Fibroblast of the conjunctiva (primary cell): ENCODE measurements at regions not wholly inside any gene's neighbourhood (a gene's known extent, or its start where the extent isn't known, plus 50 kb on each side); places are given as distances from the start of the nearest gene placed in this dataset.
A peak's percentile ranks its signal among the peaks of the same experiment; 100 is the strongest.

Experiments
- DNase-seq: peaks from one replicate; pipeline ENCODE4 v3.0.0-alpha.2; 2010; ENCODE audit warnings: low read depth

DNA sequence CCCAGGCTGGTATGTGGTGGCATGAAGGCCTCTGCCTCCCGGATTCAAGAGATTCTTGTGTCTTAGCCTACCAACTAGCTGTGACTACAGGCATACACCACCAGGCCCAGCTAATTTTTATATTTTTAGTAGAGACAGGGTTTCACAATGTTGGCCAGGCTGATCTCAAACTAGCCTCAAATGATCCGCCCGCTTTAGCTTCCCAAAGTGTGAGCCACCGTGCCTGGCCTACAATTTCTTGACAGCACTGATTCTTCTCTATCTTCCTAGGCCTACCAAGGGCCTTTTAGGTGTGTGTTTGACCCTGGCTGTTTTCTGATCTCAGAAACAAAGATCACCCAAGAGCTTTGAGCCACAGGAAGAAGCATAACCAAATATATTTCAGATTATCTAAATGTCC is 540.8 kb upstream of the ADAMTS5 start:
- DNase-seq: no peak

DNA sequence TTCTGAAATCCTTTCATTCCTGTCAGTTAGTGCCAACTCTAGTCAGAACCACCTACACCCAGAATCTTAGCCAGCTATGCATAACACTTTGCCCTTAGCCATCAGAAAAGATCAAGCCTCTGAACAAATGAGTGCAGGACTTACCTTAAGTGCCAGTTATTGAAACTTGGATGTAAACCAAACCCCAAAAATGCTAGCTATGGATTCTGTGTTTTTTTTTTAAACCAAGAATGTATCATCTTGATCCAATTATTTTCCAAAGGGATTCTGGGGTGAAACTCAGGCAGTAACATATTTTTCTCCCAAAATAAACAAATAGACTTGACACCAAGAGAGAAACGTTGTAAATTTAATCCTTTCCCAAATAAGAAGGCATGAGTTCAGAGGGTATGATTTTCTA is 538.6 kb upstream of the ADAMTS5 start:
- peak; percentile 44 for DNase-seq

DNA sequence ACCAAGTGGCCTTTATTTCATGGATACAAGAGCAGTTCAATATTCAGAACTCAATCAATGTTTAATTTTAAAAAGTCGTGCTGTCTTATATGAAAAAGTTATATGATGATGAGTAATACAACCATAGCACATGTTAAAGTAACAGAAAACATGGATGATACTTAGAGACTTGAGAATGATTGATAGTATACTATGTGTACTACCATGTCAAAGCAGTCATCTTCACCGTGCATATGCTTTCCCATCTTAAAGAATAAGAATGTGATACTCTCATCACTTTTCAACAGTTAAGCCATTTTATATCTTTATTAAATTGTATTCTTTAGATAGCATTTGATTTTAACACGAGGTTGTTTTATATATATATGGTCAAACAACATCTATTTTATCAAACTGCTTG is 535.9 kb upstream of the ADAMTS5 start:
- DNase-seq: no peak

DNA sequence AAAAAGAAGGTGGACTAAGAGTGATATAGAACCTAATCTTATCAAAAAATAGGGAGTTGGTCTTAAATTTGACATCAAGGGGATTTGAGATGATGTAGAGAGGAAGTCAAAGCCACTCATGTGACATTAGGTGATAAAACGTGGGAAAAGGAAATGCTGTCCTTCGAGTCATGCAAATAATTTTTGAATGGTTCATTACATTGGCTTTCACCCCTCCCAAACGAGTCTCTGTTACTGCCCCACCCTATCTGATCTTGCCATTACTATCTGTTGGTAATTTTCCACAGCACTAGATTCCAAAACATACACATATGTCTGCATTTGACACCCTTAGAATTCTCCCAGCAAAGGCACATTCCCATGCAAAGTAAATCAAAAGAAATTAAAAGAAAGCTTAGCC is 531.1 kb upstream of the ADAMTS5 start:
- DNase-seq: no peak

DNA sequence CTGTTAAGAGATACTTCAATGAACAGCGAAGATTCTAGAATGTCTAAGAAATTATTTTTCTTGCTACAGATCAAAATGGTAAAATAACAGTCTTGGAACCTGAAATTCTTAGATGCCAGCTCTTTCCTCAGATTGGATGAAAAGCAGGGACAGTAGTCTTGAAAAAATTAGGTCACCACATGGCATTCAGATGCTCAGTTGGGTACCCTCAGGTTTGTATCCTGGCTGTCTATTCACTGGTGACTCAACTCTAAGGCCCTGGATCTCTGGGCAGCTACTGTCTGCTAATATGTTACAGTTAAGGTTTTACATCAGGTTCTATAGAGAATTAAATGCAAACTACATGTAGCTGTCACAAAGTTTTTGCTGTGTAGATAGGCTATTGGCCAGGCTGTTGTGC is 528.9 kb upstream of the ADAMTS5 start:
- no peak for DNase-seq

- no peak for DNase-seq
Observed at GRCh38 chr21:27493542-27493941, 526.7 kb upstream of the ADAMTS5 start.

DNA sequence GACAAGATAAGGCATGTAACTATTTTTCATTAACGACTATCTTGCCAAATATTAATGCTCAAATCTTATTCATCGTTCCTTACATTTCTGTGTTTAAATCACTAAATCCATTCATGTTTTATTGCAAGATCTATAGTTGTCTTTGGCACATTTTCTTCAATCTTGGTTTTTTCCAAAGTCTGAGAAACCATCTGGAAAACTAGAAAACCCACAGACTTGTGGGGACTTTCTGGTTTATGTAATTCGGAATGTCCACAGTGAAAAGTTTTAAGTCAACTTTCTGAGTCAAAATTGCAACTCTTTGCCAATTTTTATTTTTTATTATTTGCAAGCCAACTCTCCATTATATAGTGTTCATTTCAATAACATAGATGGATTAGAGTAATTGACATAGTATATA is 520.8 kb upstream of the ADAMTS5 start:
- no peak for DNase-seq

DNA sequence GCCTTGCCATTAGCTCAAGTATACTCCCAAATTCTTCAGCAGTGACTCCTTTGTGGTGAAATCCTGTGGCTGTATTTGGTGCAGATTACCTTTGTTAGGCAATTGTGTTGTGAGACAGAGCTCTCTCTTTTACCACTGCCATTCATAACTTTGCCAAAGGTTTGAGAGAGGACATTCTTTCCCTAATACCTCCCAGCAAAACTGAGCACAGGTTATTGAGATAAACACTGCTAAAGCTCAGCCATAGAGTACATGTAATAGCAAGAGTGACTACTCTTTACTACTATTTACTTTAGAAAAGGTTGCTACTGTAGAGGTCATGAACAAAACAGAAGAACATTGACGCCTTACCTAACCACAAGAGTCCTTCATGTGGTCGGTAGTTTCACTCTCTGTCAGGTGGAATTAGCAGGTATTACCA is 514.0 kb upstream of the ADAMTS5 start:
- DNase-seq: no peak

DNA sequence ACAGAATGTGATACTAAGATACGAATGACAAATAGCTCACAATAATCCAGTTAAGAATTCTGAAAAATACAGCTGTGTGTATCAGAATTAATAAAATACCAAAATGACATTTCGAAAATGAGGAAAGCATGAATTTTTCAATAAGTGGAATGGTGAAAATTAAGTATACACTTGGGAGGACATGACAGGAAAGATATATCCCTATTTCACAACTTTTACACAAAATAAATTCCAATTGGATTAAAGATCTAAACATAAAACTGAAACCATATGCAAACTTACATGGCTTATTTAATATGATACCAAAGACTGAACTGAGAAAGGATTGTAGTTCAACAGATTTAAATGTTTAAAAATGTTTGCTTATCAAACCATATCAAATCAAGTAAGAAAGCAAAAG is 510.4 kb upstream of the ADAMTS5 start:
- DNase-seq: peak; percentile 14

GRCh38 chr21:27476696-27477095 is 509.8 kb upstream of the ADAMTS5 start:
- DNase-seq: peak; percentile 52

DNA sequence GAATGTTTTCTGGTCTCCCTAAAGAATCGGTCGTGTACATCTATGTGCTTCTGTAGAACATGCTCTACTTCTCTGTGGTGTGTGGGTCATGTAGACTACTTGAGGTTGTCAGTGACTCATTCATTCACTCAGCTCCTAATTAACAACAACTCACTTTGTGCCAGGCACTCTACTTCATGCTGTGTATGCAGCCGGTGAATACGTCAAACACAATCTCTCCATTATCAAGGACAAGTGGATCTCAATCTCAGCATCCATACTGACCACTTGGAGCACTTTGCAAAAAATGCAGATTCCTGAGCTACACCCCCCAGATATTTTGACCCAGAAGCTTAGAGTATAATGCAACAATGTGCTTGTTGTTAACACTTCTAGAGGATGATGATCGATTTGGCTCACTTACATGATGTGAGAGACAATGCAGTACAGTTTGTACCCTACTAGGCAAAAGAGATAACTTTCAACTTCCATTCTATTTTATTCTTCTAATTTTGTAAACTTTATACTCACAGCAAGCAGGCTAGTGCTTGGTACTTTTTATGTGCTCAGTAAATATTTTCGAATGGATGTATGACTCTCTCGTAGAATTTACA is 508.6 kb upstream of the ADAMTS5 start:
- DNase-seq: no peak

DNA sequence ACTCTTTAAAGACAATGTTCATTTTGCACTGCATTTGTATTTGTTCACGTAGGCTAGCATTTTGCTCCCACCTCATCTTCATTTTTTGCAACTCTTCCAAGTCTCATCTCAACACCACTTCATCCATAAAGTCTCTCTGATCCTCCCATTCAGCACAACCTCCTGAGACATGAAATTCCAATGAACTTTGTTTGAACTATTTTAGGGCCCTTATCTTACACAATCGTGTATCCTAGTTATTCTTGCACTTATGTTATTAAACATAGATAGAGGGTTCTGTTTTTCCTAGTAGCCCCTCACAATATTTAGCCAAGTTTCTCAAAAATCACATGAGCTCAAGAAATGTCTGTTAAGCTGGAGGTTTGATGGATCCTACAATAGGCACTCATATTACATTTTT is 500.5 kb upstream of the ADAMTS5 start:
- DNase-seq: no peak

- DNase-seq: no peak
Observed at GRCh38 chr21:27466140-27466539, 499.3 kb upstream of the ADAMTS5 start.

DNA sequence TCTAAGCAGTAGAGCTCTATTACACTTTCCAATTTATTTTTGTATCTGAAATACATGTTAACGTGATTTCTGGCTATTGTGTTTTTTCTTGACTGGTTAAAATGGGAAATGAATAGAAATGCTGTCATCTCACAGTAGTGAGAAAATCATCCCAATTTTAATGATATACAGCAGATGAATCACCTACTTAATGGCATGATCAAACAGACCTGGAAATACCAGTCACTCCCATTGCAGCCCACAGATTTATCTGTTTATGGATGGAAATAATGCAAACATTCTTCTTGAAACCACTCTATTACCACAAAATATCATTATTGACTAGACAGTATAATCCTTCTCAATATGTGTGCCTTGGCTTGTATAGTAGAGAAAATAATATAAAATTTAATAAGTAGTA is 497.8 kb upstream of the ADAMTS5 start:
- DNase-seq: no peak

DNA sequence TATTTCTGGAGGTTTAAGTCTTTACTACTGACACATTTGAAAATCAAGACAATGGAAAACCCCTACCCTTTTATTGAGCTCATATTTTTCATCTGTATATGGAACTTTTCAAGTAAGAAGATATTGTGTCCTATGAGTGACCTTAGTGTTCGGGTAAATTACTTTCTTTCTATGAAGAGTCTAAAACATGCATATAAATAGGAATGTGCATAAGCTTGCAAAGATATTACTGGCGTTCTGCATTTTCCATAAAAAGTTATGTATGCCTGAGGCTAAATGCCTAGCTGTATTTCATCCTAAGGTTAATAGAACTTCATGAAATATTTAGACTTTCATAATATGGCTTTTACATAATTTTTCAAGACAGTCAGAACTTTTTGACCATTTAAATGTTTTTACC is 495.8 kb upstream of the ADAMTS5 start:
- DNase-seq: no peak

- DNase-seq: no peak
Observed at GRCh38 chr21:27454234-27454633, 487.3 kb upstream of the ADAMTS5 start.

GRCh38 chr21:27451116-27451515 is 484.2 kb upstream of the ADAMTS5 start:
- no peak for DNase-seq

- no peak for DNase-seq
Observed at GRCh38 chr21:27450216-27450615, 483.3 kb upstream of the ADAMTS5 start.

GRCh38 chr21:27448960-27449359 is 482.1 kb upstream of the ADAMTS5 start:
- DNase-seq: no peak

- no peak for DNase-seq
Observed at GRCh38 chr21:27447843-27448242, 481.0 kb upstream of the ADAMTS5 start.

DNA sequence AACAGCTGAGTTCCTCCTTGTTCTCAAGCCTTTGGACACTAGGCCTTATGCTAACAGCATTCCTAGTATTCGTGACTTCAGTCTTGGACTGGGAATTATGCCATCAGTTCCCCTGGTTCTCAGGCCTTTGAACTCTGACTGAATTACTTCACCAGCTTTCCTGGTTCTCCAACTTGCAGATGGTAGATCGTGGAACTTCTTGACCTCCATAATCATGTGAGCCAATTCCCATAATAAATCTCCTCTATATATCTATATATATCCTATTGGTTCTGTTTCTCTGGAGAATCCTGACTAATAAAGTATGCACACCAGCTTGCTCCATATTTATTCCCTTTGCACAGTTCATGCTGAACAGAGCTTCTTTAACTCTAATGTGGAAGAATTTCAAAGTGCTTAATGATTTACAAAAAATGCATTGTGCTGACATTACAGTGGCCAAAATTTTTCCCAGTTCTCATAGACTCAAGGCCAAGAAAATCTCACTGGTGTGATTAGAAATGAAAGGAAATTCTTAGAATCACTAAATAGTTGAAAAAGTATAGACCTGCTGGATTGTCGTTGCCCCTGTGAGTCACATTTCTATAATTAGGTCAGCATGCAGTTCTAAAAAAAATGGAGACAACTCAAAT is 462.9 kb upstream of the ADAMTS5 start:
- no peak for DNase-seq

GRCh38 chr21:27426196-27426595 is 459.3 kb upstream of the ADAMTS5 start:
- no peak for DNase-seq

DNA sequence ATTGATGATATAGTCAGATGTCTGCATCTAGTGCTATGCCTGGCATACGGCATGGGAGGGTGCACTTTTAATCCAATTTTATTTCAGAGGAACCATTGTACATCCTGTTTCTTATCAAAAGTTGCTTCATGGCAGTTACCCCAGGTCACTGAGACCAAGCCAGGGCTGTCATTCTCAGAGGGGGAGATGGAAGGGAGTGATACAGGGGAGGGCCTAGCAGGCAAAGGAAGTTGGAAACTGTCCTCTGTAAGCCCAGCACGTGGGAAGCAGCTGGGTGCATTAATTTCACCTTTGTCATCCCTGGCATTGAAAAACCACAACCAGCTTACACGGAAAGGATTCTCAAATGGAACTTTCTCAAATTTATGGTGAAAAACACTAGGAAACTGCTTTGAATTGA is 458.7 kb upstream of the ADAMTS5 start:
- no peak for DNase-seq

DNA sequence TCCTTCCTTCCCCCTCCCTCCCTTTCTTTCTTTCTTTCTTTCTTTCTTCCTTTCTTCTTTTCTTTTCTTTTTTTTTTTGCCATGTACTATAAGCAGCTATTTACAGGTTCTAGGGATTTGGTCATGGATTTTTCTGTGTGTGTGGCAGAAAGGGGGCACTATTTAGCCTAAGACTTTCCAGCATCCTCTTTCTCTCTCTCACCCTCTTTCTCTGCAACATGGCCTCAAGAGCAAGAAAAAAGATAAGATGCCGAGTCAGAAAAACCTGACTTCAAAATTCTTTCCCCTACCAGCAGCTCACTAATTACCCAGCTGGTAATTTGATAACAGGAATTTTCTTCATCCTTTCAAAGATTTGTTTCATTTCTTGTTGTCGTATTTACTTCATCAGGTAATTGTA is 458.3 kb upstream of the ADAMTS5 start:
- no peak for DNase-seq
